Trophoblast cell (in vitro differentiated cells and primary cell): ENCODE measurements at regions not wholly inside any gene's neighbourhood (a gene's known extent, or its start where the extent isn't known, plus 50 kb on each side); places are given as distances from the start of the nearest gene placed in this dataset.

Experiments
- DNase-seq, 2 donors: peaks; one replicate each; pipeline ENCODE4 v3.0.0-alpha.2; 2016
- H2AFZ ChIP-seq: 2 replicates; pipeline ENCODE4 v1.6.1; 2013; ENCODE audit warnings: low read length, moderate library complexity, mild to moderate bottlenecking; ENCODE audit not compliant: insufficient read depth, poor library complexity
- H2AK5ac ChIP-seq: 2 replicates; pipeline ENCODE4 v1.6.1; 2013; ENCODE audit warnings: mild to moderate bottlenecking, low read length
- H2BK120ac ChIP-seq: 2 replicates; pipeline ENCODE4 v1.6.1; 2013; ENCODE audit warnings: low read length, mild to moderate bottlenecking, moderate library complexity; ENCODE audit not compliant: insufficient read depth, poor library complexity
- H2BK12ac ChIP-seq: 2 replicates; pipeline ENCODE4 v1.6.1; 2013; ENCODE audit warnings: mild to moderate bottlenecking, low read length, moderate library complexity
- H2BK5ac ChIP-seq: 2 replicates; pipeline ENCODE4 v1.6.1; 2013; ENCODE audit warnings: low read length, low read depth, moderate library complexity, mild to moderate bottlenecking; ENCODE audit not compliant: poor library complexity
- H3K14ac ChIP-seq: 2 replicates; pipeline ENCODE4 v1.6.1; 2013; ENCODE audit warnings: mild to moderate bottlenecking, low read length
- H3K18ac ChIP-seq: 2 replicates; pipeline ENCODE4 v1.6.1; 2013; ENCODE audit warnings: mild to moderate bottlenecking, low read length
- H3K23ac ChIP-seq: 2 replicates; pipeline ENCODE4 v1.6.1; 2013; ENCODE audit warnings: low read length
- H3K27ac ChIP-seq: 2 replicates; pipeline ENCODE4 v1.5.1; 2013; ENCODE audit warnings: low read depth, mild to moderate bottlenecking, inconsistent platforms, low read length, moderate library complexity
- H3K27me3 ChIP-seq: 2 replicates; pipeline ENCODE4 v1.6.1; 2013; ENCODE audit warnings: inconsistent platforms, mild to moderate bottlenecking, low read length, moderate library complexity; ENCODE audit not compliant: insufficient read depth
- H3K36me3 ChIP-seq, 2 experiments: 1 replicate in 1 of 2; 2 replicates in 1 of 2; pipeline ENCODE4 v1.6.1; 2013; ENCODE audit warnings: low read length in 2 of 2, mild to moderate bottlenecking in 2 of 2, moderate library complexity in 1 of 2; ENCODE audit not compliant: insufficient read depth in 2 of 2, control insufficient read depth in 1 of 2
- H3K4ac ChIP-seq: 2 replicates; pipeline ENCODE4 v1.6.1; 2013; ENCODE audit warnings: low read depth, mild to moderate bottlenecking, low read length, moderate library complexity
- H3K4me1 ChIP-seq, 2 experiments: 1 replicate in 1 of 2; 2 replicates in 1 of 2; pipeline ENCODE4 v1.6.1; 2013; ENCODE audit warnings: low read length in 2 of 2, mild to moderate bottlenecking in 2 of 2, moderate library complexity in 1 of 2; ENCODE audit not compliant: insufficient read depth in 2 of 2, control insufficient read depth in 1 of 2
- H3K4me2 ChIP-seq: 2 replicates; pipeline ENCODE4 v1.6.1; 2013; ENCODE audit warnings: inconsistent platforms, mild to moderate bottlenecking, low read length, moderate library complexity
- H3K4me3 ChIP-seq: 2 replicates; pipeline ENCODE4 v1.5.1; 2013; ENCODE audit warnings: mild to moderate bottlenecking, low read depth, low read length, inconsistent platforms
- H3K79me1 ChIP-seq: one replicate; pipeline ENCODE4 v1.6.1; 2013; ENCODE audit warnings: low read length
- H3K79me2 ChIP-seq: 2 replicates; pipeline ENCODE4 v1.6.1; 2013; ENCODE audit warnings: low read length, mild to moderate bottlenecking; ENCODE audit not compliant: control insufficient read depth, insufficient read depth, poor library complexity
- H3K9ac ChIP-seq: 2 replicates; pipeline ENCODE4 v1.6.1; 2013; ENCODE audit warnings: mild to moderate bottlenecking, low read length
- H3K9me3 ChIP-seq: 2 replicates; pipeline ENCODE4 v1.6.1; 2013; ENCODE audit warnings: low read depth, mild to moderate bottlenecking, control low read depth, inconsistent platforms, low read length; ENCODE audit not compliant: insufficient read depth
- H4K12ac ChIP-seq: 2 replicates; pipeline ENCODE4 v1.6.1; 2013; ENCODE audit warnings: low read depth, mild to moderate bottlenecking, low read length, moderate library complexity
- H4K8ac ChIP-seq: 2 replicates; pipeline ENCODE4 v1.6.1; 2013; ENCODE audit warnings: low read depth, mild to moderate bottlenecking, low read length, moderate library complexity
- H4K91ac ChIP-seq: one replicate; pipeline ENCODE4 v1.6.1; 2013; ENCODE audit warnings: low read depth, mild to moderate bottlenecking, low read length, moderate library complexity
- WGBS: extraction: QIAGEN DNeasy Blood & Tissue Kit; methylation state at CpG from one replicate; pipeline ENCODE4 v1.1.7; 2013; ENCODE audit warnings: missing lambda C conversion rate; ENCODE audit not compliant: insufficient read length, insufficient coverage; ENCODE audit errors: extremely low coverage; 5-methylcytosine and 5-hydroxymethylcytosine counted together

GRCh38 chr7:137172105-137172590, 171.4 kb downstream of the PTN start:
- no peak overlapping the region for H3K27ac ChIP-seq

GRCh38 chr7:137169282-137169698, 174.2 kb downstream of the PTN start:
- WGBS, result no CpG with 5 or more reads among the region's 8 CpGs
- Histone ChIP-seq H3K4me1 (no peaks in the 10 kb centered on the region), H4K12ac (no peak overlapping the region), H3K4me2 (no peak overlapping the region), H2AK5ac (no peak overlapping the region), H3K36me3 (no peaks in the 10 kb centered on the region), H4K91ac (no peak overlapping the region), H2BK12ac (no peak overlapping the region), H3K18ac (no peak overlapping the region), H3K79me2 (no peaks in the 10 kb centered on the region), H3K27me3 (no peaks in the 10 kb centered on the region), H2BK120ac (no peak overlapping the region), H3K14ac (no peak overlapping the region), H3K23ac (no peak overlapping the region), H3K9ac (no peak overlapping the region), H3K79me1 (no peaks in the 10 kb centered on the region), H3K27ac (no peak overlapping the region), H3K4me3 (no peak overlapping the region), H3K9me3 (no peaks in the 10 kb centered on the region), H2BK5ac (no peak overlapping the region), H4K8ac (no peak overlapping the region), H2AFZ (no peak overlapping the region), H3K4ac (no peak overlapping the region)
- DNase-seq, result peak; percentile 46 to 73

More at GRCh38 chr7:137172105-137172590, 171.4 kb downstream of the PTN start:
- Histone ChIP-seq H3K36me3 (no peaks in the 10 kb centered on the region), H3K4me2 (no peak overlapping the region), H3K79me1 (no peaks in the 10 kb centered on the region), H4K91ac (no peak overlapping the region), H2AFZ (no peak overlapping the region), H3K4ac (no peak overlapping the region), H2BK5ac (no peak overlapping the region), H3K9ac (no peak overlapping the region), H2BK12ac (no peak overlapping the region), H3K23ac (no peak overlapping the region), H4K8ac (no peak overlapping the region), H3K27me3 (no peaks in the 10 kb centered on the region), H4K12ac (no peak overlapping the region), H3K4me3 (no peak overlapping the region), H3K14ac (no peak overlapping the region), H2BK120ac (no peak overlapping the region), H3K9me3 (no peaks in the 10 kb centered on the region), H3K18ac (no peak overlapping the region), H2AK5ac (no peak overlapping the region), H3K4me1 (no peaks in the 10 kb centered on the region), H3K79me2 (no peaks in the 10 kb centered on the region)
- no CpG with 5 or more reads among the region's 1 CpG for WGBS
- no peak for DNase-seq

- Histone ChIP-seq H2BK5ac (no peak overlapping the region), H2BK12ac (no peak overlapping the region), H2BK120ac (no peak overlapping the region), H3K9ac (no peak overlapping the region), H3K79me2 (no peaks in the 10 kb centered on the region), H2AK5ac (no peak overlapping the region), H4K91ac (no peak overlapping the region), H3K27me3 (no peaks in the 10 kb centered on the region), H2AFZ (no peak overlapping the region), H4K12ac (no peak overlapping the region), H3K4me2 (no peak overlapping the region), H3K18ac (no peak overlapping the region), H3K4ac (no peak overlapping the region), H3K9me3 (no peaks in the 10 kb centered on the region), H3K27ac (no peak overlapping the region), H4K8ac (no peak overlapping the region), H3K36me3 (no peaks in the 10 kb centered on the region), H3K4me1 (no peaks in the 10 kb centered on the region), H3K23ac (no peak overlapping the region), H3K14ac (no peak overlapping the region), H3K79me1 (no peaks in the 10 kb centered on the region), H3K4me3 (no peak overlapping the region)
- DNase-seq, result no peak
- WGBS, result no CpG with 5 or more reads among the region's 2 CpGs
Observed at GRCh38 chr7:137167609-137168008, 175.9 kb downstream of the PTN start.

- H3K79me1 ChIP-seq, result no peaks in the 10 kb centered on the region
Observed at GRCh38 chr7:137166363-137166762, 177.2 kb downstream of the PTN start.

More at GRCh38 chr7:137166363-137166762, 177.2 kb downstream of the PTN start:
- H3K23ac ChIP-seq, result no peak overlapping the region
- no peak overlapping the region for H2AK5ac ChIP-seq
- H4K8ac ChIP-seq, result no peak overlapping the region
- H3K9ac ChIP-seq, result no peak overlapping the region
- H3K4me3 ChIP-seq, result no peak overlapping the region
- no CpG with 5 or more reads among the region's 2 CpGs for WGBS
- no peak overlapping the region for H4K91ac ChIP-seq
- H2AFZ ChIP-seq, result no peak overlapping the region
- no peaks in the 10 kb centered on the region for H3K27me3 ChIP-seq
- no peak overlapping the region for H4K12ac ChIP-seq
- no peak for DNase-seq
- H3K9me3 ChIP-seq, result no peaks in the 10 kb centered on the region
- H3K18ac ChIP-seq, result no peak overlapping the region
- no peak overlapping the region for H3K14ac ChIP-seq
- no peaks in the 10 kb centered on the region for H3K36me3 ChIP-seq
- H3K79me2 ChIP-seq, result no peaks in the 10 kb centered on the region
- no peaks in the 10 kb centered on the region for H3K4me1 ChIP-seq
- no peak overlapping the region for H2BK5ac ChIP-seq
- no peak overlapping the region for H2BK12ac ChIP-seq
- no peak overlapping the region for H2BK120ac ChIP-seq
- H3K4me2 ChIP-seq, result no peak overlapping the region
- H3K4ac ChIP-seq, result no peak overlapping the region
- H3K27ac ChIP-seq, result no peak overlapping the region
